Activated CD8-positive, alpha-beta memory T cell treated with anti-CD3 and anti-CD28 coated beads, Interleukin-2, amount 50 U/mL, for 1 hour (primary cell): ENCODE measurements at regions not wholly inside any gene's neighbourhood (a gene's known extent, or its start where the extent isn't known, plus 50 kb on each side); places are given as distances from the start of the nearest gene placed in this dataset.

Experiments
- DNase-seq: peaks from one replicate; pipeline ENCODE4 v3.0.0-alpha.2; 2020; ENCODE audit errors: extremely low read depth

GRCh38 chr17:77307479-77308198 is 166.9 kb downstream of the SEC14L1 start:
- no peak for DNase-seq

- DNase-seq: no peak
Observed at GRCh38 chr17:77308861-77309726, 168.3 kb downstream of the SEC14L1 start.

DNA sequence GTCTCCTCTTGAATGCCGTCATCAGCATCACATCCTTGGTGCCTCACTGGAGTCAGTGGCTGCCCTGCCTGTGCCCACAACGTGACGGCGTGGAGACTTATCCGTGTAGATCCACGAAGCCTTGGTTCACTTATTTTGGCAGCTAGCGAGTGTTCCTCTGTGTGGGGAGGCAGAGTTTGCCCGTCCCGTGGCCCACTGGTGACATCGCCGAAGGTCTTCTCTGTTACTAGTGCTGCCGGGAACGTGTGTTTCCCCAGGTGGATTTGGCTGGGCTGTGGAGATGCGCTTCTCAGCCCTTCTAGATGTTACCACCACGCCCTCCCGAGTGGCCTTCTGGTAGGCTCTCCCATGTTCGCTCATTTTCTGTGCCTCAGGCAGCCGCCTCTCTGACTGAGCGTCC is 169.6 kb downstream of the SEC14L1 start:
- no peak for DNase-seq

DNA sequence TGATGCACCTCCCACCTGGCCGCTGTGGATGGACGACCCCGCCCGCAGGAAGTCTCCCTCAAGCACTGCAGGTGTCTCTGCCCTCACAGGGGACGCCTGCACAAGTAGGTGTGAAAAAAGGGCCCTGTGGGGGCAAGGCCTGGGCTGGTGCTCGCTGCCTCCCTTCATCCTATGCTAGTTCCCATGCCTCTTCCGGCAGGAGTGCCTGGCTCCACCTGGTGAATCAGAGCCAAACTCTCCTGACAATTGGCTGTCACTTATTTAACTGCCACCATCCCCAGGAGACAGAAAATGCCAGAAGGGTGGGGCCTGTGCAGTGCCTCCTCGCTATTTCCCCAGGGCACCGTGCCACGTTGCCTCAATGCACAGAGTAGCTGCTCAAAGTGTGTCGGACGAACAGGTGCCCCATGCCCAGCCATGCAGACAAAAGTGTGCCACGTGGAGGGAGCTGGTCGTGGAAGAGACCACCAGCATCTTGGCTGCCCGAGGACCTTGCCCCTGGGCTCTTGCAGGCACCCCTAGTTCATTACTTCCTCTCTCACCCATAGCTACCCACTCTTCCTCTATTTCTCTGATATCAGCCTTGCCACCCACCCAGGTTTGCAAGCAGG is 170.7 kb downstream of the SEC14L1 start:
- no peak for DNase-seq

DNA sequence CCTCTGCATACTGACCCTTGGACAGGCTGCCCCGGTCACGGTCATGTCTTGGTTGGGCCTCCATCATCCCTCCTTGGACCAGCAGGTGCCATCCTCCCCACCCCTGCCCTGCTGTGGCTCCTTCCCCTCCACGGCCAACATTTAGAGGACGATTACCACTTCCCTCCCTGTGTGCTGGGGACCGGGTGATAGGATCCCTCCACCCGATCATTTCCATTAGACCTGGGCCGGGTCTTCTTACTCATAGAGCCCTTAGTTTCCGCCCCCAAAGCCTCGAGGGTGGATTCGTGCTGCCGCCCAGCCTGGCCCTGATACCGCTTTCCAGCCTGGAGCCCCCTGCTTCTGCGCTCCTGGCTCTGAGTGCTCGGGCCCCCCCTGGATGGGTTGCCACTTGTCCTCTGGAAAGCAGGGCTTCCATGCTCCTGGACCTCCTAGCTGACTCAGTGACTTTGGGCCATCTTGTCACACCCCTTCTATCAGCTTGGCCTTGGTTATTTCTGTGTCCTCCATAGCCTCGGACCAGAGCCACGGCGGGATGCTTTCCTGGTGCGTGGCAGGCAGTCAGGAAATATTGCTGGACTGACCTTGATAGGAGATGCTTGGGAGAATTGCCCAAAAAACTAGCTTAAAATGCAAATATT is 171.4 kb downstream of the SEC14L1 start:
- DNase-seq: no peak

- DNase-seq: no peak
Observed at GRCh38 chr17:77312786-77313599, 172.2 kb downstream of the SEC14L1 start.

DNA sequence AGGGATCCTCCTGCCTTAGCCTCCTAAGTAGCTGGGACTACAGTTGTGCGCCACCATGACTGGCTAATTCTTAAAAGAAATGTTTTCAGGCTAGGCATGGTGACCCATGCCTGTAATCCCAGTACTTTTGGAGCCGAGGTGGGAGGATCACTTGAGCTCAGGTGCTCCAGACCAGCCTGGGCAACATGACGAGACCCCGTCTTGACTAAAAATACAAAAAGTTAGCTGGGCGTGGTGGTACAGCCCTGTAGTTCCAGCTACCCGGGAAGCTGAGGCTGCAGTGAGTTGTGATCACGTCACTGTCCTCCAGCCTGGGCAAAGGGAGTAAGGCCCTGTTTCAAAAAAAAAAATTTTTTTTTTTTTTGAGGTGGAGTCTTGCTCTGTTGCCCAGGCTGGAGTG is 173.1 kb downstream of the SEC14L1 start:
- no peak for DNase-seq

DNA sequence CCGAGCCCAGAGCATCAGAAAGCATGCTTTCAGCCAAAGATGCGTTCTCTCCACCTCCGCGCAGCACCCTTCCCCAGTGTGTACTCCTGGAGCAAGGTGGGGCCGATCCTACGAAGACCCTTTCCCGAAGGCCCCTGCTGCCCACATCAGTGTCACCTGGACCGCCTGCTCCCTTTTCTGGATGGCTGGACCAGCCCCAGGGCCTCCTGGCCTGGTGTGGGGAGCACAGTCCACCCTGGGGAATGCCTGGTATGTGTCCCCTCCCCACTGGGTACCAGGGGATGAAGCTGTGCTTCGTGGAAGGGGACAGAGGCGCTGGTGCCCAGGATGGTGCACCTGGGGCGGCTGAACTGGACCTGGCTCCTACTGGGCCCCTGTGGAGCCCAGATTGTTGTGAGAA is 173.8 kb downstream of the SEC14L1 start:
- no peak for DNase-seq

- DNase-seq: no peak
Observed at GRCh38 chr17:77315010-77315409, 174.2 kb downstream of the SEC14L1 start.

- DNase-seq: no peak
Observed at GRCh38 chr17:77315551-77316190, 174.9 kb downstream of the SEC14L1 start.

DNA sequence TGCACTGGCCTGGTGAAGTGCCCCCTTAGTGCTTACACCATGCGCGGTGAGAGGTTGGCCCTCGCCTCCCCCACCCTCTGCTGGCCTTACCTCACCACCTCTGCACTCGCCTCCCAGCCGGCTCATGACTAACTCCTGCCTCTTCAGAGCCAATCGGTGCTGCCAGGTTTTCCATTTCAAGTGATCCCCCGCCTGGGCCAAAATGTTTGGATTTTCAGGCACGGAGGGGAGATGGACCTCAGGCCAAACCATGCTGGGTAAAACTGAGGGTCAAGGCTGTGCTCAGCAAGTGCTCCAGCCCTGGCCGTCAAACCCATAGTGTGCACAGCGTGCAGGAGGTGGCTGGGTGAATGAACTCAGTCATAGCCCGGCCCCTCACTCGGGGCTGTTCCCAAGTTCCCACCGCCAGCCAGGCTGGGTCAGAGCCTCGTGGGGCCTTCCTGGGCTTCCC is 175.4 kb downstream of the SEC14L1 start:
- DNase-seq: no peak

DNA sequence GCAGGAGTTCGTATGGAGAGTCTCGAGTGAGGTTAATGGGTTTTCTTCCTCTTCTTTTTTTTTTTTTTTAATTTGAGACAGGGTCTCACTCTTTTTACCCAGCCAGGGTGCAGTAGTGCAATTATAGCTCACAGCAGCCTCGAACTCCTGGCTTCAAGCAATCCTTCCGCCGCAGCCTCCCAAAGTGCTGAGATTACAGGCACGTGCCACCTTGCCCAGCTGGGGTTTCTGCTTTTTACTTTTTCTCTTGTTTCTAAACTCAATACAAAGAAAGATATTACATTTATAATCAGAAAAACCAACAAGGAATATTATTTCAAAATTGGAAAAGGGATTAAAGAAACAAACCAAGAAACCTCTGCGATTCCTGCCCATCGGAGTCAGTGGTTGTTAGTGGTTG is 175.9 kb downstream of the SEC14L1 start:
- DNase-seq: no peak

DNA sequence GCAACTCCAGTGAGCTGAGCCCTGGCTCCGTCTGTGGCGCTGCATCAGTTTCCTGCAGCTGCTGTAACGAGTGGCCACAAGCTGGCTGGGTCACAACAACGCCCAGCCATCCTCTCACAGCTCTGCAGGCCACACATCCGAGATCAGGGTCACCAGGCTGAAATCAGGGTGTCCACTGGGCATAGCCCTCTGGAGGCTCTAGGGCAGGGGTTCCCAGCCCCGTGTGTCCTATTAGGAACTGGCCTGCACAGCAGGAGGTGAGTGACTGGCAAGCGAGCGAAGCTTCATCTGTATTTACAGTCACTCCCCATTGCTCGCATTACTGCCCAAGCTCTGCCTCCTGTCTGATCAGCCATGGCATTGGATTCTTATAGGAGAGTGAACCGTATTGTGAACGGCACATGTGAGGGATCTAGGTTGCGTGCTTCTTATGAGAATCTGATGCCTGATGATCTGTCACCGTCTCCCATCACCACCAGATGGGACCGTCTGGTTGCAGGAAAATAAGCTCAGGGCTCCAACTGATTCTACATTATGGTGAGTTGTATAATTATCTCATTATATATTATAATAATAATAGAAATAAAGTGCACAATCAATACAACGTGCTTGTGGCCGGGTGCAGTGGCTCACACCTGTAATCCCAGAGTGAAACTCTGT is 176.5 kb downstream of the SEC14L1 start:
- DNase-seq: no peak

DNA sequence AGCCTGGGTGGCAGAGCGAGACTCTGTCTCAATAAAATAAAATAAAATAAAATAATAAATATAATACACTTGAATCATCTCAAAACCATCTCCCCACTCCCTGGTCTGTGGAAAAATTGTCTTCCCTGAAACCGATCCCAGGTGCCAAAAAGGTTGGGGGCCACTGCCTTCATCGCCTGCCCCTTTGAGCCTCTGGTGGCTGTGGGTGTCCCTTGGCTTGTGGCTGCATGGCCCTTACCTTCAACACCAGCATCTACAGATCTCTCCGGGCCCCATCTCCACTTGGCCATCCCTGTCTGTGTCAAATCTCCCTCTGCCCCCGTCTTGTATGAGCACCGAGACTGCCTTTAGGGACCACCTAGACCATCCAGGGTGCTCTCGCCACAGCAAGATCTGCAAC is 177.3 kb downstream of the SEC14L1 start:
- no peak for DNase-seq

DNA sequence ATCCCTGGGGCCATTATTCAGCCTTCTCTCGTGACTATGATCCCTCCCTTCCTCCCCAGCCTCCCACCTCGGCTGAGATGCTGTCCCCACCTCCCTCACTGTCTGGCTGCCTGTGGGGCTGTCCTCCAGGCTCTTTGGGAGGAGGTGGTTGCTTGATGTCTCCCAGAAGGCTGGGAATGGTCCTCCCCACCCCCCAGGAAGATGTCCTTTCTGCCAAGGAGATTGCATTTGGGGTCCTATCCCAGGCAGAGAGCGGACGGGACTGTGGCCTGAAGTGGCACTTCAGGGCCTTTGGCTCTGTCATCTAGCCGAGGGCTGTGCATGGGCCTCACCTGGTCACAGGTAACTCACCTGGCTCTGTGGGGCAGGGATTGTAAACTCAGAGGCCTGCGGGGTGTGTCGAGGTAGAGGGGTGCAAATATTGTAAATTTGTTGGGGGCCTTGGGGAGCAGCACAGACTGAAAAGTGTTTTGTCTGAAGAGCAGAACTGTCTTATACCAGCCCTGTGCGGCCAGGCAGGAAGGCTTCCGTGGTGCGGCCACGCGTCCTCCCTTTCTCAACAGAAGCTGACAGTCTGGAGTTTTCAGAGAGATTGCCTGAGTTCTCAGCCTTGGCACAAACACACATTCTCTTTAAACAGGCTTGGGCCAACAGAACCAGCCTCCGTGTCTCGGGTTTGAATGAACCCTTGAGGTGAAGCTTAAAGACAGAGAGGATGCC is 177.9 kb downstream of the SEC14L1 start:
- no peak for DNase-seq

- no peak for DNase-seq
Observed at GRCh38 chr17:77319211-77320043, 178.7 kb downstream of the SEC14L1 start.

- DNase-seq: no peak
Observed at GRCh38 chr17:77320044-77320440, 179.3 kb downstream of the SEC14L1 start.

DNA sequence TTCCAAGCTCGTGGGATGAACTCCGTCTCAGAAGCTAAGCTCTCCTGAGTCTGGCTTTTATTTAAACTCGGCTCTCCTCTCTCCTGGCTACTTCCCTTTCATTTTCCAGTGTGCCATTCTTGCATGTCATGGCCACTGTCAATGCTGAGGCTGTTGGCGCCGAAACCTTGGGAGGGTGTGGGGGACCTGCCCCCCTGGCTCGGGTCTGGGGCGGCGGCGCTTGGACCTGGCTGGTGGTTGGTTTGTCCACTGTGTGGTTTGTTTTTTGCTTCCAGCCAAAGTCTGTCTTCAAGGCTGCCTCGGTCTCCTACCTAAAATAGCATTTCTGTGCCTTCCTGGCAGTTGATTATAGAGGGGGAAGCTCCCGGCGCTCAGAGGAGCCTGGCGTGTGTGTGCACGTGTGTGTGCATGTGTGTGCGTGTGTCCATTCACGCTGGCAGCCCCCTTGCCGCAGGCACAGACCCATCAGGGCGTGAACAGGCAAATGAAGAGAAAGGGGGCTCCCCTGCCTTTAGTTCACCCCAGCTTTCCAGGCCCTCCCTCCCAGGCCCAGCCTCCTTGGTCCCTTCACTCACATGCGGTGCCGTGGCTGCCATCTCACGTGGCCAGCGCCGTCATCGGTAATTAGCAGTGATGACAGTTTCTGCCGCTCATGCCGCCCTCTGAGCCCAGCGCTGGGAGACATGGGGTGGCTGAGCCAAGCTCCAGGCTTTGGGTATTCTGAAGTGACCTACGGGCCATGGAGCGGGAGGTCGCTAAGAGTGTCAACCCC is 179.9 kb downstream of the SEC14L1 start:
- no peak for DNase-seq
